K562 (cell line): ENCODE measurements at regions not wholly inside any gene's neighbourhood (a gene's known extent, or its start where the extent isn't known, plus 50 kb on each side); places are given as distances from the start of the nearest gene placed in this dataset.

Experiments
- ATAC-seq: fragments of 200-7000 bp; cut with Tn5 transposase; 3 replicates; pipeline ENCODE4 v1.9.1; 2020; ENCODE audit warnings: moderate library complexity
- BruUV-seq: library from RNA; stranded (reverse); fragments of 400-500 nt; replicated peaks from 2 replicates; lab custom pipeline; 2021; lab: Mats Ljungman, UMichigan
- CTCF ChIA-PET: fragments of 300-600 bp; formaldehyde crosslinking; extraction: SDS; loops from one replicate; lab custom pipeline; 2021; ENCODE audit warnings: low intra/inter-chr PET ratio; lab: Yijun Ruan, JAX
- POLR2A ChIA-PET: fragments of 300-600, 350-650 bp; sonication (Branson Sonifier 250); formaldehyde crosslinking; extraction: SDS; loops from one replicate; lab custom pipeline; 2021; ENCODE audit warnings: antibody characterized with exemption, inconsistent platforms; lab: Yijun Ruan, JAX
- DNase-seq, 4 experiments: peaks; one replicate each; pipeline versions ENCODE4 v3.0.0 to v3.0.0-alpha.2; 2011 to 2018; ENCODE audit warnings: low spot score in 3 of 4, mixed read lengths in 3 of 4; ENCODE audit errors: extremely low read depth in 1 of 4
- FAIRE-seq: peaks from 2 replicates; lab custom pipeline; 2011; peaks lifted over from hg19 to GRCh38; lab: Jason Lieb, UNC
- H2AFZ ChIP-seq: 2 replicates; pipeline ENCODE4 v1.6.0; 2011; ENCODE audit warnings: low read depth, low read length, control low read depth, inconsistent platforms
- H3K27ac ChIP-seq: fragments of 200-600 bp; 3 replicates; pipeline ENCODE4 v1.8.0; 2011; ENCODE audit warnings: low read depth, mild to moderate bottlenecking, control low read depth, inconsistent platforms, low read length, moderate library complexity, mixed read lengths; ENCODE audit errors: extremely low read depth
- H3K27me3 ChIP-seq, 2 experiments: fragments of 300-600 bp in 1 of 2; 2 replicates in 1 of 2; 3 replicates in 1 of 2; pipeline versions ENCODE4 v1.6.0 to v1.8.0; 2011; ENCODE audit warnings: inconsistent platforms in 2 of 2, low read length in 2 of 2, mild to moderate bottlenecking in 1 of 2, mixed read lengths in 1 of 2, moderate library complexity in 1 of 2; ENCODE audit not compliant: control insufficient read depth in 2 of 2, insufficient read depth in 2 of 2
- H3K36me3 ChIP-seq: fragments of 300-600 bp; 3 replicates; pipeline ENCODE4 v1.8.0; 2011; ENCODE audit warnings: mild to moderate bottlenecking, low read length, inconsistent platforms; ENCODE audit not compliant: control insufficient read depth, insufficient read depth
- H3K4me1 ChIP-seq, 2 experiments: fragments of 200-600 bp in 1 of 2; replicated peaks in 1 of 2; 2 replicates in 1 of 2; 3 replicates in 1 of 2; pipeline versions ENCODE4 v1.5.1 to v1.8.0; 2011; ENCODE audit warnings: inconsistent platforms in 2 of 2, low read length in 2 of 2, mild to moderate bottlenecking in 1 of 2, mixed read lengths in 1 of 2, moderate library complexity in 1 of 2; ENCODE audit not compliant: control insufficient read depth in 2 of 2, insufficient read depth in 2 of 2
- H3K4me2 ChIP-seq: 2 replicates; pipeline ENCODE4 v1.6.1; 2011; ENCODE audit warnings: low read length, control low read depth, inconsistent platforms, mixed read lengths; ENCODE audit not compliant: insufficient read depth
- H3K4me3 ChIP-seq: fragments of 200-600 bp; sonication (generic), shearing (Covaris generic); 2 replicates; pipeline ENCODE4 v1.5.1; 2016; ENCODE audit warnings: control low read depth, inconsistent platforms
- H3K79me2 ChIP-seq: fragments of 200-600 bp; 3 replicates; pipeline ENCODE4 v1.8.0; 2011; ENCODE audit warnings: low read length, inconsistent platforms; ENCODE audit not compliant: control insufficient read depth, insufficient read depth
- H3K9ac ChIP-seq, 2 experiments: 2 replicates each; pipeline versions ENCODE4 v1.6.0 to v1.6.1; 2011; ENCODE audit warnings: low read depth in 2 of 2, low read length in 2 of 2, control low read depth in 1 of 2, inconsistent platforms in 1 of 2, mild to moderate bottlenecking in 1 of 2, mixed read lengths in 1 of 2; ENCODE audit not compliant: insufficient read depth in 1 of 2
- H3K9me1 ChIP-seq: one replicate; pipeline ENCODE4 v1.6.0; 2011; ENCODE audit warnings: inconsistent platforms, mild to moderate bottlenecking, low read length, moderate library complexity; ENCODE audit not compliant: control insufficient read depth, insufficient read depth
- H3K9me3 ChIP-seq: replicated peaks from 2 replicates; pipeline ENCODE4 v1.5.1; 2011; ENCODE audit warnings: low read depth, low read length, inconsistent platforms; ENCODE audit not compliant: control insufficient read depth, insufficient read depth
- H4K20me1 ChIP-seq: replicated peaks from 2 replicates; pipeline ENCODE4 v1.6.1; 2011; ENCODE audit warnings: low read length, inconsistent platforms, mixed read lengths; ENCODE audit not compliant: control insufficient read depth, insufficient read depth
- ILF3 ChIP-seq: fragments of 450-650 bp; IDR thresholded peaks from 2 replicates; pipeline ENCODE4 v1.6.1; 2018; ENCODE audit warnings: antibody characterized with exemption, mild to moderate bottlenecking, moderate library complexity, borderline replicate concordance
- THRAP3 ChIP-seq: fragments of 450-650 bp; IDR thresholded peaks from 2 replicates; pipeline ENCODE4 v1.6.1; 2016; ENCODE audit warnings: mild to moderate bottlenecking, inconsistent platforms, borderline replicate concordance
- ZC3H4 ChIP-seq: sonication (generic); formaldehyde crosslinking; IDR thresholded peaks from 2 replicates; pipeline ENCODE4 v1.9.0; 2021; ENCODE audit warnings: missing genetic modification reagents, borderline replicate concordance
- WGBS: fragments of 100-300 bp; shearing (Covaris generic); methylation state at CpG from one replicate; pipeline ENCODE4 v1.1.6; 2016; ENCODE audit warnings: low coverage, mixed read lengths; ENCODE audit not compliant: insufficient coverage; ENCODE audit errors: missing lambda C conversion rate; 5-methylcytosine and 5-hydroxymethylcytosine counted together
- in situ Hi-C: fragments of 300-500 bp; cut with MboI; formaldehyde crosslinking; loops from 4 replicates; pipeline ENCODE4 v1.15.0; 2018; ENCODE audit warnings: inconsistent platforms, mixed read lengths
- intact Hi-C: fragments of 100-400 bp; cut with micrococcal nuclease; formaldehyde crosslinking; loops from 2 replicates; pipeline ENCODE4 v1.14.2; 2022
- TF ChIP-seq, protein P1 (sequence below): sonication (generic); formaldehyde crosslinking; IDR thresholded peaks from 2 replicates; pipeline ENCODE4 v1.8.0; 2022; ENCODE audit warnings: mild to moderate bottlenecking, missing genetic modification reagents

DNA sequence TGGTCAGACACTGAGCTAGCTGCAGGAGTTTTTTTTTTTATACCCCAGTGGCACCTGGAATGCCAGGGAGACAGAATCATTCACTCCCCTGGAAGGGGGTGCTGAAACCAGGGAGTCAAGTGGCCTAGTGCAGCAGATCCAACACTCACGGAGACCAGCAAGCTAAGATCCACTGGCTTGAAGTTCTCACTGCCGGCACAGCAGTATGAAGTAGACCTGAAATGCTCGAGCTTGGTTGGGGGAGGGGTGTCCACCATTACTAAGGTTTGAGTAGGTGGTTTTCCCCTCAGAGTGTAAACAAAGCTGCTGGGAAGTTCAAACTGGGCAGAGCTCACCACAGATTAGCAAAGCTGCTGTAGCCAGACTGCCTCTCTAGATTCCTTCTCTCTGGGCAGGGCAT lies 537.9 kb upstream of the LCORL start:
- 0% methylated on average over 3 of the region's 3 CpGs for WGBS
- Histone ChIP-seq H3K9ac (no peak overlapping the region), H3K36me3 (no peaks in the 10 kb centered on the region), H3K4me1 (no peaks in the 10 kb centered on the region), H3K9me1 (no peaks in the 10 kb centered on the region), H4K20me1 (no peaks in the 10 kb centered on the region), H3K79me2 (no peaks in the 10 kb centered on the region), H3K27ac (no peak overlapping the region), H2AFZ (no peak overlapping the region), H3K4me3 (no peak overlapping the region), H3K27me3 (no peaks in the 10 kb centered on the region), H3K9me3 (no peaks in the 10 kb centered on the region), H3K4me2 (no peak overlapping the region)
- no peak for ATAC-seq
- BruUV-seq: no TSS peak
- CTCF ChIA-PET: no interaction called here
- FAIRE-seq: no peak
- TF ChIP-seq, protein P1, sequence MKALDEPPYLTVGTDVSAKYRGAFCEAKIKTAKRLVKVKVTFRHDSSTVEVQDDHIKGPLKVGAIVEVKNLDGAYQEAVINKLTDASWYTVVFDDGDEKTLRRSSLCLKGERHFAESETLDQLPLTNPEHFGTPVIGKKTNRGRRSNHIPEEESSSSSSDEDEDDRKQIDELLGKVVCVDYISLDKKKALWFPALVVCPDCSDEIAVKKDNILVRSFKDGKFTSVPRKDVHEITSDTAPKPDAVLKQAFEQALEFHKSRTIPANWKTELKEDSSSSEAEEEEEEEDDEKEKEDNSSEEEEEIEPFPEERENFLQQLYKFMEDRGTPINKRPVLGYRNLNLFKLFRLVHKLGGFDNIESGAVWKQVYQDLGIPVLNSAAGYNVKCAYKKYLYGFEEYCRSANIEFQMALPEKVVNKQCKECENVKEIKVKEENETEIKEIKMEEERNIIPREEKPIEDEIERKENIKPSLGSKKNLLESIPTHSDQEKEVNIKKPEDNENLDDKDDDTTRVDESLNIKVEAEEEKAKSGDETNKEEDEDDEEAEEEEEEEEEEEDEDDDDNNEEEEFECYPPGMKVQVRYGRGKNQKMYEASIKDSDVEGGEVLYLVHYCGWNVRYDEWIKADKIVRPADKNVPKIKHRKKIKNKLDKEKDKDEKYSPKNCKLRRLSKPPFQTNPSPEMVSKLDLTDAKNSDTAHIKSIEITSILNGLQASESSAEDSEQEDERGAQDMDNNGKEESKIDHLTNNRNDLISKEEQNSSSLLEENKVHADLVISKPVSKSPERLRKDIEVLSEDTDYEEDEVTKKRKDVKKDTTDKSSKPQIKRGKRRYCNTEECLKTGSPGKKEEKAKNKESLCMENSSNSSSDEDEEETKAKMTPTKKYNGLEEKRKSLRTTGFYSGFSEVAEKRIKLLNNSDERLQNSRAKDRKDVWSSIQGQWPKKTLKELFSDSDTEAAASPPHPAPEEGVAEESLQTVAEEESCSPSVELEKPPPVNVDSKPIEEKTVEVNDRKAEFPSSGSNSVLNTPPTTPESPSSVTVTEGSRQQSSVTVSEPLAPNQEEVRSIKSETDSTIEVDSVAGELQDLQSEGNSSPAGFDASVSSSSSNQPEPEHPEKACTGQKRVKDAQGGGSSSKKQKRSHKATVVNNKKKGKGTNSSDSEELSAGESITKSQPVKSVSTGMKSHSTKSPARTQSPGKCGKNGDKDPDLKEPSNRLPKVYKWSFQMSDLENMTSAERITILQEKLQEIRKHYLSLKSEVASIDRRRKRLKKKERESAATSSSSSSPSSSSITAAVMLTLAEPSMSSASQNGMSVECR (CRISPR knock-in tag): no peak
- TF ChIP-seq THRAP3: no peak
- TF ChIP-seq ZC3H4: no peak
- no peak for TF ChIP-seq ILF3
- intact Hi-C loops: no loop called here
- in situ Hi-C loops: no loop called here
- DNase-seq: no peak
- POLR2A ChIA-PET: no interaction called here
